PC-3 (cell line): ENCODE measurements at regions not wholly inside any gene's neighbourhood (a gene's known extent, or its start where the extent isn't known, plus 50 kb on each side); places are given as distances from the start of the nearest gene placed in this dataset.

Experiments used
- ATAC-seq: fragments of 200-7000 bp; cut with Tn5 transposase; 2 replicates; pipeline ENCODE4 v1.9.1; 2020; ENCODE audit warnings: mild to moderate bottlenecking, moderate library complexity
- BruUV-seq: library from RNA; stranded (reverse); fragments of 400-500 nt; replicated peaks from 2 replicates; lab custom pipeline; 2021; lab: Mats Ljungman, UMichigan
- CTCF ChIA-PET: fragments of 300-600 bp; sonication (Branson Sonifier 250); formaldehyde crosslinking; loops from one replicate; lab custom pipeline; 2022; ENCODE audit warnings: antibody characterized with exemption; lab: Charles Lee
- POLR2A ChIA-PET: fragments of 300-600 bp; sonication (Branson Sonifier 250); formaldehyde crosslinking; loops from one replicate; lab custom pipeline; 2022; ENCODE audit warnings: antibody characterized with exemption; ENCODE audit not compliant: unreplicated experiment; lab: Charles Lee
- DNase-seq: peaks from one replicate; pipeline ENCODE4 v3.0.0-alpha.2; 2015
- H2AFZ ChIP-seq: fragments of 300-600 bp; sonication (generic); 2 replicates; pipeline ENCODE4 v1.6.0; 2016; ENCODE audit warnings: antibody characterized with exemption, low read length
- H3F3A ChIP-seq: fragments of 300-600 bp; sonication (generic); one replicate; pipeline ENCODE4 v1.6.0; 2017; ENCODE audit warnings: antibody characterized with exemption, low read length, control low read depth, mild to moderate bottlenecking; ENCODE audit not compliant: unreplicated experiment
- H3K27ac ChIP-seq: fragments of 300-600 bp; sonication (generic); 2 replicates; pipeline ENCODE4 v1.5.1; 2016; ENCODE audit warnings: mild to moderate bottlenecking, low read length
- H3K27me3 ChIP-seq: fragments of 300-600 bp; sonication (generic); 2 replicates; pipeline ENCODE4 v1.6.1; 2016; ENCODE audit warnings: low read length, mixed read lengths
- H3K36me3 ChIP-seq: fragments of 300-600 bp; sonication (generic); 2 replicates; pipeline ENCODE4 v1.6.1; 2016; ENCODE audit warnings: low read depth, mixed run types, low read length, mixed read lengths
- H3K4me1 ChIP-seq: fragments of 300-600 bp; sonication (generic); 2 replicates; pipeline ENCODE4 v1.5.1; 2016; ENCODE audit warnings: low read length; ENCODE audit not compliant: insufficient read depth
- H3K4me2 ChIP-seq: fragments of 300-600 bp; sonication (generic); 2 replicates; pipeline ENCODE4 v1.6.0; 2016; ENCODE audit warnings: low read length
- H3K4me3 ChIP-seq: fragments of 300-600 bp; sonication (generic); 2 replicates; pipeline ENCODE4 v1.5.1; 2016; ENCODE audit warnings: mild to moderate bottlenecking, low read length, mixed read lengths
- H3K79me2 ChIP-seq: fragments of 300-600 bp; sonication (generic); 2 replicates; pipeline ENCODE4 v1.6.1; 2017; ENCODE audit warnings: low read length, mixed read lengths
- H3K9ac ChIP-seq: fragments of 300-600 bp; sonication (generic); 2 replicates; pipeline ENCODE4 v1.6.0; 2016; ENCODE audit warnings: mild to moderate bottlenecking, low read length
- H3K9me2 ChIP-seq: fragments of 300-600 bp; sonication (generic); replicated peaks from 2 replicates; pipeline ENCODE4 v1.6.1; 2016; ENCODE audit warnings: mixed run types, low read length, mixed read lengths
- H3K9me3 ChIP-seq: fragments of 300-600 bp; sonication (generic); 2 replicates; pipeline ENCODE4 v1.6.1; 2016; ENCODE audit warnings: low read length, mixed read lengths
- H4K20me1 ChIP-seq: fragments of 300-600 bp; sonication (generic); 2 replicates; pipeline ENCODE4 v1.6.1; 2016; ENCODE audit warnings: low read length, mixed read lengths
- EZH2 ChIP-seq: fragments of 300-600 bp; sonication (generic); IDR thresholded peaks from one replicate; pipeline ENCODE4 v1.6.1; 2017; ENCODE audit warnings: antibody characterized with exemption, mild to moderate bottlenecking, low read length; ENCODE audit not compliant: unreplicated experiment
- EZH2phosphoT487 ChIP-seq: fragments of 300-600 bp; sonication (generic); IDR thresholded peaks from 2 replicates; pipeline ENCODE4 v1.6.1; 2018; ENCODE audit warnings: mild to moderate bottlenecking, antibody characterized with exemption, low read length, borderline replicate concordance
- intact Hi-C: fragments of 100-400 bp; cut with micrococcal nuclease; formaldehyde crosslinking; loops from 2 replicates; pipeline ENCODE4 v1.9.0; 2023
- TF ChIP-seq, protein P1 (sequence below): fragments of 300-600 bp; sonication (generic); conservative IDR thresholded peaks from 2 replicates; pipeline ENCODE4 v1.5.1; 2017; ENCODE audit warnings: antibody characterized with exemption, low read depth, mild to moderate bottlenecking, low read length

DNA sequence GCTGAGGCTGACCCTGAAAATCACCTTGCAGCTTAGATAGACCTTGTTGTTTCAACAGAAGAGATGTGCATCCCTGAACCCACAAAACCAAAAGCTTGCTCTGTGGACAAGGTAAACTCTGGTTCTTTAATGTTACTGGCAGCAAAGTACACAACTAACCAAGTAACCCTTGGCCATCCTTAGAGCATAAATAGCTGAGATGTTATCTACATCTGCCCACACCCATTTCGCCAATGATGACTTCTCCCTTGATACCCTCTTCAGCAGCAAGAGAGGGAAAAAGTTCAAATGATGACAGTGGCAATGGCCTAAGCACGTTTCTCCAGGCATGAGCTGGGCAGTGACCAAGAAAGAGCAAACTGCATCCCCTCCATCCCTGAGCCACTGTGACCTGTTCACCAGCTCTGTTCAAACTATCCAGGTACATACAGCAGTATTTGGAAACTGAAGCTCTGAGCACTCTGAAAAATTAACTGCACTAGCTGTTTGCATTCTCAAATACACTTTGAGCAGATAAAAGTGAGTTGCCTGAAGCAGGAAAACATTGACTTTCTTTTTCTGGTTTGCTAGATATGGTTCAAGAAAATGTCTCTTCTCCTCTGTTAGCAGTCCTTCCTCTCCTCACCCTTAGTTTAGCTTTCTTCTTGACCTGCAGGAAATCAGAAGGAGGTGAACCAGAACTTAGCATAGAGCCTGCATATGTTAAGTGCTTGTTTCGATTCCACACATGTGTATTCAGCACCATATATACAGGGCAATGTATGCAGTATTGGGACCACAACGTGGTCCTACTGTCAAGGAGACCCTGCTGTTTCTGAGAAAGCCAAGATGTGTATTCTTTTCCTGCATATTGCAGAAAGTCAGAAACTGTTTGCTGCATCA, 231.7 kb downstream of the FOXO1 start:
- no peak for DNase-seq
- Histone ChIP-seq H3K4me3 (no peak overlapping the region), H3K4me1 (no peaks in the 10 kb centered on the region), H3K27me3 (no peaks in the 10 kb centered on the region), H3K36me3 (no peaks in the 10 kb centered on the region), H3K4me2 (no peak overlapping the region), H3K9ac (no peak overlapping the region), H2AFZ (no peak overlapping the region), H3F3A (no peaks in the 10 kb centered on the region), H3K27ac (no peak overlapping the region), H3K79me2 (no peaks in the 10 kb centered on the region), H3K9me3 (no peaks in the 10 kb centered on the region), H4K20me1 (no peaks in the 10 kb centered on the region), H3K9me2 (no peaks in the 10 kb centered on the region)
- TF ChIP-seq, protein P1, sequence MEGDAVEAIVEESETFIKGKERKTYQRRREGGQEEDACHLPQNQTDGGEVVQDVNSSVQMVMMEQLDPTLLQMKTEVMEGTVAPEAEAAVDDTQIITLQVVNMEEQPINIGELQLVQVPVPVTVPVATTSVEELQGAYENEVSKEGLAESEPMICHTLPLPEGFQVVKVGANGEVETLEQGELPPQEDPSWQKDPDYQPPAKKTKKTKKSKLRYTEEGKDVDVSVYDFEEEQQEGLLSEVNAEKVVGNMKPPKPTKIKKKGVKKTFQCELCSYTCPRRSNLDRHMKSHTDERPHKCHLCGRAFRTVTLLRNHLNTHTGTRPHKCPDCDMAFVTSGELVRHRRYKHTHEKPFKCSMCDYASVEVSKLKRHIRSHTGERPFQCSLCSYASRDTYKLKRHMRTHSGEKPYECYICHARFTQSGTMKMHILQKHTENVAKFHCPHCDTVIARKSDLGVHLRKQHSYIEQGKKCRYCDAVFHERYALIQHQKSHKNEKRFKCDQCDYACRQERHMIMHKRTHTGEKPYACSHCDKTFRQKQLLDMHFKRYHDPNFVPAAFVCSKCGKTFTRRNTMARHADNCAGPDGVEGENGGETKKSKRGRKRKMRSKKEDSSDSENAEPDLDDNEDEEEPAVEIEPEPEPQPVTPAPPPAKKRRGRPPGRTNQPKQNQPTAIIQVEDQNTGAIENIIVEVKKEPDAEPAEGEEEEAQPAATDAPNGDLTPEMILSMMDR: no peak
- TF ChIP-seq EZH2 (no peak), EZH2phosphoT487 (no peak)
- ChIA-PET POLR2A (no interaction called here), CTCF (no interaction called here)
- no peak for ATAC-seq
- BruUV-seq: no TSS peak
- intact Hi-C loops: no loop called here

DNA sequence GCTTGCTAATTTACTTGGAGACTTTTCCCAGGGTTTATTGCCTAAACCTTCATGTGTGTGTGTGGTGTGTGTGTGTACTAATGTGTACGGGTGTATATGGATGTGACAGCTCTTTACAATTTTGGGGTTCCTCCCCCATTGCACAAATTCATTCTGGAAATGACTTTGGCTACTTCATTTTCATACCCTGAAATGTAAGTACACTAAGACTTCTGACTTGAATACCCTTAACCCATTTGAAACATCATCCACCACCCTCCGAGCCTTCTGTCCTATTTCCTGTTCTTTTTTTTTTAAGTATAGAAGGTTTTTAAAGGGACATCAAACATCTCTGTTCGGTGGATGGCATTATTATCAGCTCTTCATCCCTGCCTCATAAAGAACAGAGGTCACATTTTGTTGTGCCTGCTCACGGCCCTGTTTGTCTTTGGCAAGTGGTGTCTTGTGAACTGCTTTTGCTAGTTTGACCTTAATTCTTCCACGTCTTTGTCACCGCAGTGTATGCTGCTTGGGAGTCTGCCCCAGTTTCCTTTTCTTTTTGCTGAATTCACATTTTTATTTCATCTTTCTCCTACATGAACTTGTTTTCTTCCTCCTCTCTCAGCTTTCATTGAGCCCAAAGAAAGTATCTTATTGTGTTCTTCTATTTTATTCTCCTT, 228.3 kb downstream of the FOXO1 start:
- H3K4me1 ChIP-seq: no peaks in the 10 kb centered on the region
- DNase-seq (no peak), ATAC-seq (no peak)
- no peak overlapping the region for H3K4me3 ChIP-seq
- no peak overlapping the region for H3K27ac ChIP-seq
- no peak overlapping the region for H3K9ac ChIP-seq
- POLR2A ChIA-PET: no interaction called here
- TF ChIP-seq, protein P1: no peak
- TF ChIP-seq EZH2 (no peak), EZH2phosphoT487 (no peak)
- CTCF ChIA-PET: no interaction called here
- H3K9me2 ChIP-seq: no peaks in the 10 kb centered on the region
- H3F3A ChIP-seq: no peaks in the 10 kb centered on the region
- no peaks in the 10 kb centered on the region for H3K36me3 ChIP-seq
- H3K27me3 ChIP-seq: no peaks in the 10 kb centered on the region
- H3K79me2 ChIP-seq: no peaks in the 10 kb centered on the region
- no peak overlapping the region for H2AFZ ChIP-seq
- intact Hi-C loops: no loop called here
- BruUV-seq: no TSS peak
- H3K9me3 ChIP-seq: no peaks in the 10 kb centered on the region
- no peaks in the 10 kb centered on the region for H4K20me1 ChIP-seq
- no peak overlapping the region for H3K4me2 ChIP-seq
